ENCODE measurements at regions not wholly inside any gene's neighbourhood (a gene's known extent, or its start where the extent isn't known, plus 50 kb on each side); places are given as distances from the start of the nearest gene placed in this dataset.
"Not testable (repeated sequence)": the region's sequence is repeated elsewhere in the genome, so short reads cannot be mapped to it uniquely, and the experiment has no call there.

DNA sequence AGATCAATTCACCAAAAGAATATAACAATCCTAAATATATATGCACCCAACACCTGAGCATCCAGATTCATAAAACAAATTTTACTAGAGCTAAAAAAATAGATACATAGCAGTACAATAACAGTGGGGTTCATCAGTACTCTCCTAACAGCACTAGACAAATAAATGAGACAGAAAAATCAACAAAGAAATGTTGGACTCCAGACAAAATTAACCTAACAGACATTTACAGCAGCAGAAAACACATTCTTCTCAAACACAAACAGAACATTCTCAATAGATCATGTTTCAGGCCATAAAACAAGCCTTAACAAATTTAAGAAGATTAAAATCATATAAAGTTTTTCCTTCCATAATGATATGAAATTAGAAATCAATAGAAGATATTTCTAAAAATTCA is 124.8 kb upstream of the NECTIN3 start:
- H3K27me3 ChIP-seq (ENCODE audit: insufficient read depth, low read depth, low read length), result no peaks in the 10 kb centered on the region
- no peak overlapping the region for H3K9ac ChIP-seq (ENCODE audit: low read length)
- H3K79me2 ChIP-seq (replicated peaks; ENCODE audit: insufficient read depth, low read length), result no peaks in the 10 kb centered on the region
- no peaks in the 10 kb centered on the region for H3K9me2 ChIP-seq (ENCODE audit: insufficient read depth, low read length)
- H3K4me2 ChIP-seq (ENCODE audit: low read length), result no peak overlapping the region
- no peak overlapping the region for H3K27ac ChIP-seq (ENCODE audit: low read length)
- no peak for TF ChIP-seq EP300 (conservative IDR thresholded peaks at IDR 0.05; ENCODE audit: poor library complexity, severe bottlenecking)
- no peak for TF ChIP-seq TAF1 (IDR thresholded peaks at IDR 0.05; ENCODE audit: low read depth)
- TF ChIP-seq RAD21 (conservative IDR thresholded peaks at IDR 0.05), result no peak
- no peak for TF ChIP-seq REST (IDR thresholded peaks at IDR 0.05; ENCODE audit: borderline replicate concordance)
- no peak for TF ChIP-seq POLR2AphosphoS5 (IDR thresholded peaks at IDR 0.05)
- no peak for TF ChIP-seq CTCF (IDR thresholded peaks at IDR 0.05; ENCODE audit: poor library complexity, severe bottlenecking)
- no peaks in the 10 kb centered on the region for H3K9me3 ChIP-seq (ENCODE audit: low read length)
- H3F3A ChIP-seq (ENCODE audit: insufficient read depth, low read length, poor library complexity, severe bottlenecking), result no peaks in the 10 kb centered on the region
- H4K20me1 ChIP-seq (ENCODE audit: insufficient read depth), result no peaks in the 10 kb centered on the region
- H2AFZ ChIP-seq (ENCODE audit: low read depth, low read length), result no peak overlapping the region
- no peak overlapping the region for H3K4me3 ChIP-seq (ENCODE audit: low read length)
- H3K36me3 ChIP-seq (ENCODE audit: insufficient read depth, low read length), result no peaks in the 10 kb centered on the region

DNA sequence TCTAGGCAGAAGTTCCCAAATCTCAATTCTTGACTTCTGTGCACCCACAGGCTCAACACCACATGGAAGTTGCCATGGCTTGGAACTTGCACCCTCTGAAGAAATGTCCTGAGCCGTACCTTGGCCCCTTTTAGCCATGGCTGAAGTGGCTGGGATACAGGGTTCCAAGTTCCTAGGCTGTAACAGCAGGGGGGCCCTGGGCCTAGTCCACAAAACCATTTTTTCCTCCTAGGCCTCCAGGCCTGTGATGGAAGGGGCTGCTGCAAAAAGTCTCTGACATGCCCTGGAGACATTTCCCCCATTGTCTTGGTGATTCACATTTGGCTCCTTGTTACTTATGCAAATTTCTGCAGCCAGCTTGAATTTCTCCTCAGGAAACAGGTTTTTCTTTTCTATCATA is 122.4 kb upstream of the NECTIN3 start:
- not testable (repeated sequence) for H3K9me2 ChIP-seq (ENCODE audit: insufficient read depth, low read length); H3K9ac ChIP-seq (ENCODE audit: low read length); H3K36me3 ChIP-seq (ENCODE audit: insufficient read depth, low read length); H3K4me3 ChIP-seq (ENCODE audit: low read length); H3K27ac ChIP-seq (ENCODE audit: low read length); H3K79me2 ChIP-seq (replicated peaks; ENCODE audit: insufficient read depth, low read length); H3F3A ChIP-seq (ENCODE audit: insufficient read depth, low read length, poor library complexity, severe bottlenecking); H3K27me3 ChIP-seq (ENCODE audit: insufficient read depth, low read depth, low read length); H2AFZ ChIP-seq (ENCODE audit: low read depth, low read length); H3K9me3 ChIP-seq (ENCODE audit: low read length); H4K20me1 ChIP-seq (ENCODE audit: insufficient read depth); H3K4me2 ChIP-seq (ENCODE audit: low read length)

DNA sequence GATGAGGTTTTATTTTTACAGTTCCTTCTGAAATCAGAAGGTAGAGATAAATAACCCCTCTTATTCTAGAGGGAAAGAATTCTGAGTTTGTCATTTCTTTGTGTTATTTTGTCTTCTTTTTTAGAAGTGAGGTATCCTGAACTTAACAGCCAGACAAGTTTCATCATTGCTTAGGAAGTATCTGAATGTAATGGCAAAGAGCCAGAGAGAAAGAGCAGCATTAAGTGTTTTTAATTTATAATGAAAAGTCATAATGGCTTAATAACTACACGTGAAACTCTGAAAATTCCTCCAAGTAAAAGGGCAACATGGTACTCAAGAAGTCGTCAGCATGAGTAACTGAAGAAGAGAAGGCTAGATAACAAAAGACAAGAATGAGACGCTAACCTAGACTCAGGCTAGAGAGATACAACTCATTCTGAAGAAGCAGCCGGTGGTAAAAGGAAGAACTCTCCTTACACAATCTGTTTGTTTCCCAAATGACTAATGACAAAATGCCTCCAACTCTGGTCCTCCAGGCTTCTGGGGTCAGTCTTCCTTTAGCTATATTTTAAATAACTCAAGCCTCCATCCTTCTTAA is 116.2 kb upstream of the NECTIN3 start:
- Histone ChIP-seq H3K79me2 (replicated peaks; ENCODE audit: insufficient read depth, low read length) (peaks cover 3% of the 10 kb centered on the region), H4K20me1 (ENCODE audit: insufficient read depth) (no peaks in the 10 kb centered on the region)

More for the DNA sequence above, 116.2 kb upstream of the NECTIN3 start:
- H3F3A ChIP-seq (ENCODE audit: insufficient read depth, low read length, poor library complexity, severe bottlenecking), result no peaks in the 10 kb centered on the region
- H3K27ac ChIP-seq (ENCODE audit: low read length), result no peak overlapping the region
- no peak overlapping the region for H3K9ac ChIP-seq (ENCODE audit: low read length)
- no peaks in the 10 kb centered on the region for H3K9me2 ChIP-seq (ENCODE audit: insufficient read depth, low read length)
- no peaks in the 10 kb centered on the region for H3K27me3 ChIP-seq (ENCODE audit: insufficient read depth, low read depth, low read length)
- no peaks in the 10 kb centered on the region for H3K9me3 ChIP-seq (ENCODE audit: low read length)
- H3K36me3 ChIP-seq (ENCODE audit: insufficient read depth, low read length), result no peaks in the 10 kb centered on the region
- H2AFZ ChIP-seq (ENCODE audit: low read depth, low read length), result no peak overlapping the region
- no peak overlapping the region for H3K4me2 ChIP-seq (ENCODE audit: low read length)
- no peak overlapping the region for H3K4me3 ChIP-seq (ENCODE audit: low read length)
- TF ChIP-seq CTCF (IDR thresholded peaks at IDR 0.05; ENCODE audit: poor library complexity, severe bottlenecking) (no peak), EP300 (conservative IDR thresholded peaks at IDR 0.05; ENCODE audit: poor library complexity, severe bottlenecking) (no peak), TAF1 (IDR thresholded peaks at IDR 0.05; ENCODE audit: low read depth) (no peak), EZH2 (IDR thresholded peaks at IDR 0.05; ENCODE audit: borderline replicate concordance, insufficient read depth, low read length, poor library complexity, severe bottlenecking) (no peak), REST (IDR thresholded peaks at IDR 0.05; ENCODE audit: borderline replicate concordance) (no peak)
